ENCODE measurements at regions not wholly inside any gene's neighbourhood (a gene's known extent, or its start where the extent isn't known, plus 50 kb on each side); places are given as distances from the start of the nearest gene placed in this dataset.

DNA sequence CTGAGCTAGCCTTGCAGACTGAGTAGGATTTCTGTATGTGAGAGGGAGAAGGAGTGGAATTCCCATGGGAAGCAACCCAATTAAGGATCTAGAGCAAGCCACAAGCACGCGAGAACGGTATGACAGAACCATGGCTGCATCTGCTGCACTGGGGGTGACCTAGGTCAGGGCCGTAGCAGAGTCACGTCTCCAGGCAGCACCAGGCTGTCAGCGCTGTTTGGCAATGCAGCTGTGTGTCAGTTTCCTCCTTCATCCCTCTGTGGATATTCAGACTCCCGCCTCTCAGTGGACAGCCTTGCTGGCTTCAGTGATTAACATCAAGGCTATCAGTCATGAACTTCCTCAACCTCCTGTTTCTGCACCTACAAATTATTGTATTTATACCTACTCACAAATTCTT is 118.1 kb upstream of the PPP2R5A start:
- TF ChIP-seq TAF1 (IDR thresholded peaks at IDR 0.05; ENCODE audit: low read depth) (no peak), TCF12 (IDR thresholded peaks at IDR 0.05; ENCODE audit: low read depth) (no peak), TEAD4 (IDR thresholded peaks at IDR 0.05) (no peak), NFIC (IDR thresholded peaks at IDR 0.05) (no peak), YY1 (IDR thresholded peaks at IDR 0.05; ENCODE audit: low read depth) (no peak)
- TF ChIP-seq, protein P1, sequence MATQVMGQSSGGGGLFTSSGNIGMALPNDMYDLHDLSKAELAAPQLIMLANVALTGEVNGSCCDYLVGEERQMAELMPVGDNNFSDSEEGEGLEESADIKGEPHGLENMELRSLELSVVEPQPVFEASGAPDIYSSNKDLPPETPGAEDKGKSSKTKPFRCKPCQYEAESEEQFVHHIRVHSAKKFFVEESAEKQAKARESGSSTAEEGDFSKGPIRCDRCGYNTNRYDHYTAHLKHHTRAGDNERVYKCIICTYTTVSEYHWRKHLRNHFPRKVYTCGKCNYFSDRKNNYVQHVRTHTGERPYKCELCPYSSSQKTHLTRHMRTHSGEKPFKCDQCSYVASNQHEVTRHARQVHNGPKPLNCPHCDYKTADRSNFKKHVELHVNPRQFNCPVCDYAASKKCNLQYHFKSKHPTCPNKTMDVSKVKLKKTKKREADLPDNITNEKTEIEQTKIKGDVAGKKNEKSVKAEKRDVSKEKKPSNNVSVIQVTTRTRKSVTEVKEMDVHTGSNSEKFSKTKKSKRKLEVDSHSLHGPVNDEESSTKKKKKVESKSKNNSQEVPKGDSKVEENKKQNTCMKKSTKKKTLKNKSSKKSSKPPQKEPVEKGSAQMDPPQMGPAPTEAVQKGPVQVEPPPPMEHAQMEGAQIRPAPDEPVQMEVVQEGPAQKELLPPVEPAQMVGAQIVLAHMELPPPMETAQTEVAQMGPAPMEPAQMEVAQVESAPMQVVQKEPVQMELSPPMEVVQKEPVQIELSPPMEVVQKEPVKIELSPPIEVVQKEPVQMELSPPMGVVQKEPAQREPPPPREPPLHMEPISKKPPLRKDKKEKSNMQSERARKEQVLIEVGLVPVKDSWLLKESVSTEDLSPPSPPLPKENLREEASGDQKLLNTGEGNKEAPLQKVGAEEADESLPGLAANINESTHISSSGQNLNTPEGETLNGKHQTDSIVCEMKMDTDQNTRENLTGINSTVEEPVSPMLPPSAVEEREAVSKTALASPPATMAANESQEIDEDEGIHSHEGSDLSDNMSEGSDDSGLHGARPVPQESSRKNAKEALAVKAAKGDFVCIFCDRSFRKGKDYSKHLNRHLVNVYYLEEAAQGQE (IDR thresholded peaks at IDR 0.05; ENCODE audit: low read depth) = no peak
- TF ChIP-seq, protein P2, sequence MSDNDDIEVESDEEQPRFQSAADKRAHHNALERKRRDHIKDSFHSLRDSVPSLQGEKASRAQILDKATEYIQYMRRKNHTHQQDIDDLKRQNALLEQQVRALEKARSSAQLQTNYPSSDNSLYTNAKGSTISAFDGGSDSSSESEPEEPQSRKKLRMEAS (IDR thresholded peaks at IDR 0.05) = no peak
